HG03039 (cell line): ENCODE measurements at regions not wholly inside any gene's neighbourhood (a gene's known extent, or its start where the extent isn't known, plus 50 kb on each side); places are given as distances from the start of the nearest gene placed in this dataset.
"Not testable (repeated sequence)": the region's sequence is repeated elsewhere in the genome, so short reads cannot be mapped to it uniquely, and the experiment has no call there.

Experiments used
- ATAC-seq: cut with Tn5 transposase; IDR thresholded peaks from one replicate; pipeline ENCODE4 v1.9.1; 2021; ENCODE audit warnings: mild to moderate bottlenecking, moderate library complexity; ENCODE audit not compliant: unreplicated experiment

GRCh38 chr12:89775063-89775985, 66.7 kb upstream of the ATP2B1 start:
- ATAC-seq: no peak

- no peak for ATAC-seq
These were observed 66.0 kb upstream of the ATP2B1 start for GRCh38 chr12:89774645-89775044.

GRCh38 chr12:89770391-89770790, 61.8 kb upstream of the ATP2B1 start:
- ATAC-seq: no peak

- no peak for ATAC-seq
These were observed 60.8 kb upstream of the ATP2B1 start for GRCh38 chr12:89769483-89769818.

- no peak for ATAC-seq
These were observed 60.2 kb upstream of the ATP2B1 start for GRCh38 chr12:89768586-89769482.

- peak; percentile 87 for ATAC-seq
These were observed 57.6 kb upstream of the ATP2B1 start for GRCh38 chr12:89765959-89766824.

- ATAC-seq: not testable (repeated sequence)
These were observed 55.5 kb upstream of the ATP2B1 start for GRCh38 chr12:89764164-89764563.

GRCh38 chr12:89762498-89763170, 54.0 kb upstream of the ATP2B1 start:
- ATAC-seq: no peak

GRCh38 chr12:89760783-89761182, 52.1 kb upstream of the ATP2B1 start:
- ATAC-seq: no peak
